KMS-11 (cell line): ENCODE measurements at regions not wholly inside any gene's neighbourhood (a gene's known extent, or its start where the extent isn't known, plus 50 kb on each side); places are given as distances from the start of the nearest gene placed in this dataset.

ENCODE experiments used
- H2AFZ ChIP-seq: fragments of 200-600 bp; sonication (generic); 2 replicates; pipeline ENCODE4 v1.6.1; 2016; ENCODE audit warnings: antibody characterized with exemption, mixed run types, low read depth
- H3K27ac ChIP-seq: fragments of 200-600 bp; sonication (generic); 2 replicates; pipeline ENCODE4 v1.6.1; 2016; ENCODE audit warnings: mild to moderate bottlenecking, mixed run types
- H3K27me3 ChIP-seq: fragments of 200-600 bp; sonication (generic); 2 replicates; pipeline ENCODE4 v1.6.1; 2017; ENCODE audit warnings: mild to moderate bottlenecking, low read depth, mixed run types, moderate library complexity; ENCODE audit not compliant: insufficient read depth
- H3K36me3 ChIP-seq: fragments of 200-600 bp; sonication (generic); 2 replicates; pipeline ENCODE4 v1.6.1; 2017; ENCODE audit warnings: mild to moderate bottlenecking, mixed run types; ENCODE audit not compliant: insufficient read depth
- H3K4me1 ChIP-seq: fragments of 200-600 bp; sonication (generic); 2 replicates; pipeline ENCODE4 v1.6.1; 2016; ENCODE audit warnings: mild to moderate bottlenecking, low read depth, mixed run types; ENCODE audit not compliant: poor library complexity, severe bottlenecking
- H3K4me2 ChIP-seq: fragments of 200-600 bp; sonication (generic); 2 replicates; pipeline ENCODE4 v1.7.0; 2016; ENCODE audit warnings: mild to moderate bottlenecking, mixed run types
- H3K4me3 ChIP-seq: fragments of 200-600 bp; sonication (generic); IDR thresholded peaks from 2 replicates; pipeline ENCODE4 v1.6.1; 2017; ENCODE audit warnings: low read depth, low read length, mixed read lengths; ENCODE audit not compliant: insufficient read depth
- H3K79me2 ChIP-seq: fragments of 200-600 bp; sonication (generic); 2 replicates; pipeline ENCODE4 v1.6.1; 2016; ENCODE audit warnings: low read depth, mixed run types; ENCODE audit not compliant: insufficient read depth
- H3K9ac ChIP-seq: fragments of 200-600 bp; sonication (generic); 2 replicates; pipeline ENCODE4 v1.6.1; 2016; ENCODE audit warnings: mild to moderate bottlenecking, mixed run types
- H4K20me1 ChIP-seq: fragments of 200-600 bp; sonication (generic); 2 replicates; pipeline ENCODE4 v1.6.1; 2016; ENCODE audit warnings: mild to moderate bottlenecking, mixed run types; ENCODE audit not compliant: insufficient read depth
- TF ChIP-seq, protein P1 (sequence below): fragments of 200-600 bp; sonication (generic); conservative IDR thresholded peaks from 2 replicates; pipeline ENCODE4 v1.6.1; 2017; ENCODE audit warnings: low read depth, mild to moderate bottlenecking, antibody characterized with exemption, low read length, moderate library complexity, mixed read lengths

DNA sequence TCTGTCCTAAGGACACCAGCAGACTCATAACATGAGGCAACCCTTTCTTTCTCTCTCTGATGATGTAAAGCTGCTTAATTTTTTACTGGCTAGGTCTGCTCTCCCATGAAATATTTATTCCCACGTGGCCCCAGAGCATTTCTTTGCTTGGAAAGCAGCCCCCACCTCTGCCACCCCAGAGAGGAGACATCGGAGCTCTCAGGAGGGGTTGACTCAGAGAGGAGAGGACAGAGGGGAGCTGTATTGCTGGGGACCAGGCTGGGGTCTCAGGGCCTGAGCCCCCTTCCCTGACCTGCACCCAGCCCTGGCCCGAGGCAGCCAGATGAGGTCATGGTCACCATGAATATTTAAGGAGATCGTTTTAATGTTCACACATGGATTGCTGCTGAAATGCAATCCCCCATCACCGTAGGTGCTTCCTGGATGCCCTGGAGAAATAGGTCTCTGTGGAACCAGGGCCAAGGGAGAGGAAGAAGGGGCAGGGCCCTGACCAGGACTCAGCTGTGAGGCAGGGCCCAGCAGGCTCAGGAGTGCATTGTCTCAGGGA lies 117.5 kb downstream of the DLL1 start:
- TF ChIP-seq, protein P1, sequence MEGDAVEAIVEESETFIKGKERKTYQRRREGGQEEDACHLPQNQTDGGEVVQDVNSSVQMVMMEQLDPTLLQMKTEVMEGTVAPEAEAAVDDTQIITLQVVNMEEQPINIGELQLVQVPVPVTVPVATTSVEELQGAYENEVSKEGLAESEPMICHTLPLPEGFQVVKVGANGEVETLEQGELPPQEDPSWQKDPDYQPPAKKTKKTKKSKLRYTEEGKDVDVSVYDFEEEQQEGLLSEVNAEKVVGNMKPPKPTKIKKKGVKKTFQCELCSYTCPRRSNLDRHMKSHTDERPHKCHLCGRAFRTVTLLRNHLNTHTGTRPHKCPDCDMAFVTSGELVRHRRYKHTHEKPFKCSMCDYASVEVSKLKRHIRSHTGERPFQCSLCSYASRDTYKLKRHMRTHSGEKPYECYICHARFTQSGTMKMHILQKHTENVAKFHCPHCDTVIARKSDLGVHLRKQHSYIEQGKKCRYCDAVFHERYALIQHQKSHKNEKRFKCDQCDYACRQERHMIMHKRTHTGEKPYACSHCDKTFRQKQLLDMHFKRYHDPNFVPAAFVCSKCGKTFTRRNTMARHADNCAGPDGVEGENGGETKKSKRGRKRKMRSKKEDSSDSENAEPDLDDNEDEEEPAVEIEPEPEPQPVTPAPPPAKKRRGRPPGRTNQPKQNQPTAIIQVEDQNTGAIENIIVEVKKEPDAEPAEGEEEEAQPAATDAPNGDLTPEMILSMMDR = no peak
- no peak overlapping the region for H3K4me2 ChIP-seq
- H4K20me1 ChIP-seq = no peaks in the 10 kb centered on the region
- no peak overlapping the region for H3K9ac ChIP-seq
- H3K79me2 ChIP-seq = no peaks in the 10 kb centered on the region
- no peaks in the 10 kb centered on the region for H3K36me3 ChIP-seq
- H2AFZ ChIP-seq = no peak overlapping the region
- peaks cover 8% of the 10 kb centered on the region; the same call in 1 of the 2 replicates for H3K27me3 ChIP-seq
- H3K27ac ChIP-seq = no peak overlapping the region
- no peaks in the 10 kb centered on the region for H3K4me1 ChIP-seq
- no peak overlapping the region for H3K4me3 ChIP-seq

DNA sequence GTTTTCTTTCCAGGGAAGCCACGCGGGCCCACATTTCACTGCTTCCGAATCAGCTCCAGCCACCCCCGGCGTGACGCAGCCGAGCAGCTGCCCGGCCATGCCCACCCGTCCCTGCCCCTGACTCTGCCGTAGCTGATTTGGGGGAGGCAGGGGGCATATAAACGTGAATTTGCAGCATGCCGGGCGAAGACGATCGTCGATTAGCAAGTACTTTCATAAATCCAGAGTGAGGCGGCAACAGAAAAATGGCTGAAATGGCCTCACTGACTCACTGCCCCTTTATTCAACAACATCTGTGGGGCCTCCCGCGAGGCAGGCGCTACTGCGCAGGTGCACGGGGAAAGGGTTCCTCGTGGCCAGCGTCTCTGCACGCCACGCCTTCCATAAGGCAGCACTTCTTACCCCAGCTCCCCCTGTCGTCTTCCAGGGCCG lies 118.0 kb downstream of the DLL1 start:
- TF ChIP-seq, protein P1 = no peak
- Histone ChIP-seq H3K27ac (no peak overlapping the region), H2AFZ (no peak overlapping the region), H4K20me1 (no peaks in the 10 kb centered on the region), H3K36me3 (no peaks in the 10 kb centered on the region), H3K4me1 (no peaks in the 10 kb centered on the region), H3K79me2 (no peaks in the 10 kb centered on the region), H3K4me2 (no peak overlapping the region), H3K9ac (no peak overlapping the region), H3K4me3 (no peak overlapping the region), H3K27me3 (peaks cover 8% of the 10 kb centered on the region; the same call in 1 of the 2 replicates)

DNA sequence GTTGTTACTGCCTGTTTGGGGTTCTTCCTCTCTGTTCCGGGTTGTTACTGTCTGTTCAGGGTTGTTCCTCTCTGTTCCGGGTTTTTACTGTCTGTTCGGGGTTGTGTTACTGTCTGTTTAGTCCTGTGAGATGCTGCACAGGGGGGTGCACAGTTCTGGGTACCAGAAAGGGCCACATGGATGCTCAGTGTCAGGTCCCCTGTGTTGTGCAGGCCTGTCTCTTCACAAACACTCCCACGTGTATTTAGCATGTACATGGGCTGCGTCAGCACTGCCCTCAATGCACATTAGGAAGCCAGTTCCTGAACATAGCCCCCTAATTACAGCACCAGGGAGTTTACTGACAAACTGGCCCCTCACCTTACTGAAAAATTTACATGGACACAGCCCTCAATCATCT lies 118.5 kb downstream of the DLL1 start:
- no peaks in the 10 kb centered on the region for H4K20me1 ChIP-seq
- TF ChIP-seq, protein P1 = no peak
- no peak overlapping the region for H2AFZ ChIP-seq
- no peak overlapping the region for H3K27ac ChIP-seq
- H3K79me2 ChIP-seq = no peaks in the 10 kb centered on the region
- H3K27me3 ChIP-seq = peaks cover 8% of the 10 kb centered on the region; the same call in 1 of the 2 replicates
- H3K4me3 ChIP-seq = no peak overlapping the region
- H3K9ac ChIP-seq = no peak overlapping the region
- H3K4me2 ChIP-seq = no peak overlapping the region
- no peaks in the 10 kb centered on the region for H3K4me1 ChIP-seq
- no peaks in the 10 kb centered on the region for H3K36me3 ChIP-seq

DNA sequence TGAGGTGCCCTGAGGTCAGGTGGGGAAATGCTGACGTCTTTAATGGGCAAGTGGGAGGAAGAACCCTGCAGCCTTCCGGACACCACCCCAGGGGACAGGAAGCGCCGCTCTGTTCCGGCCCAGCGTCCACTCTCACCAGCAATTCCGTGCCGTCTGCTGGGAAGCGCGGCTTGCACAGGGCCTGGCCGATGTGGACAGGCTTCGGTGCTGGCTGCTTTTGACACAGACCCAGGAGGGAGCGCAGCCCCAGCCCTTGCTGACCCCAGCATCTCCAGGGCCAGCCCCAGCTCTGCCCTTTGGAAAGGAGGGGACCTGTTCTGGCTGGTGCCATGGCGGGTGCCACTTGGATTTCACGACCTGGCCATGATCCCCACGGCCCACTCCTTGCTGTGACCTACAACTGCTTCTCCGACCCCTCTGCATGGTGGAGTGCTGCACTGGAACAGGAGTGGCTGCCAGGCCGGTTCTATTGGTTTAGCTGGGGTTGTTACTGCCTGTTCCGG lies 123.2 kb downstream of the DLL1 start:
- no peaks in the 10 kb centered on the region for H3K36me3 ChIP-seq
- no peaks in the 10 kb centered on the region for H3K79me2 ChIP-seq
- no peak overlapping the region for H2AFZ ChIP-seq
- no peaks in the 10 kb centered on the region for H4K20me1 ChIP-seq
- H3K9ac ChIP-seq = no peak overlapping the region
- TF ChIP-seq, protein P1 = no peak
- H3K4me3 ChIP-seq = no peak overlapping the region
- no peak overlapping the region for H3K4me2 ChIP-seq
- peaks cover 8% of the 10 kb centered on the region; the same call in 1 of the 2 replicates for H3K27me3 ChIP-seq
- no peaks in the 10 kb centered on the region for H3K4me1 ChIP-seq
- H3K27ac ChIP-seq = no peak overlapping the region
